ENCODE measurements at regions not wholly inside any gene's neighbourhood (a gene's known extent, or its start where the extent isn't known, plus 50 kb on each side); places are given as distances from the start of the nearest gene placed in this dataset.

GRCh38 chr1:115477071-115477470 is 139.0 kb upstream of the NGF start:
- ChIA-PET POLR2A (no interaction called here), CTCF (interaction anchor here (1.4 to 5.3 kb wide), 5 partner anchors 7 to 504 kb away, joined by 3 to 35 read pairs (median 14); no protein-coding TSS in a partner anchor)
- H3K4me3 ChIP-seq (ENCODE audit: low read depth in 2 of 2, low read length in 1 of 2): no peak overlapping the region
- H3K9ac ChIP-seq: no peak overlapping the region
- DNase-seq: no peak
- no peaks in the 10 kb centered on the region for H3K36me3 ChIP-seq (replicated peaks in 1 of 2; ENCODE audit: control insufficient read depth in 1 of 2, insufficient read depth in 2 of 2, low read length in 1 of 2)
- H3K9me2 ChIP-seq: no peaks in the 10 kb centered on the region
- no peaks in the 10 kb centered on the region for H3F3A ChIP-seq (replicated peaks; ENCODE audit: insufficient read depth)
- H3K27ac ChIP-seq (ENCODE audit: low read depth in 2 of 2, low read length in 1 of 2): no peak overlapping the region
- H3K4me2 ChIP-seq: no peak overlapping the region
- H3K9me3 ChIP-seq: no peaks in the 10 kb centered on the region
- TF ChIP-seq EZH2phosphoT487 (IDR thresholded peaks at IDR 0.05; ENCODE audit: borderline replicate concordance, low read depth) (no peak), FOXM1 (IDR thresholded peaks at IDR 0.05; ENCODE audit: low read depth) (no peak), TCF12 (IDR thresholded peaks at IDR 0.05) (no peak), ZBTB33 (IDR thresholded peaks at IDR 0.05; ENCODE audit: borderline replicate concordance, low read depth) (no peak), MAX (IDR thresholded peaks at IDR 0.05; ENCODE audit: low read depth) (no peak), SIN3A (IDR thresholded peaks at IDR 0.05; ENCODE audit: borderline replicate concordance, low read depth, low read length) (no peak), GABPA (IDR thresholded peaks at IDR 0.05; ENCODE audit: low read depth) (no peak), RXRA (IDR thresholded peaks at IDR 0.05; ENCODE audit: borderline replicate concordance, low read depth) (no peak), RAD21 (IDR thresholded peaks at IDR 0.05; ENCODE audit: low read length) (no peak), IRF3 (IDR thresholded peaks at IDR 0.05; ENCODE audit: low read depth, low read length) (no peak)
- TF ChIP-seq, protein P1, sequence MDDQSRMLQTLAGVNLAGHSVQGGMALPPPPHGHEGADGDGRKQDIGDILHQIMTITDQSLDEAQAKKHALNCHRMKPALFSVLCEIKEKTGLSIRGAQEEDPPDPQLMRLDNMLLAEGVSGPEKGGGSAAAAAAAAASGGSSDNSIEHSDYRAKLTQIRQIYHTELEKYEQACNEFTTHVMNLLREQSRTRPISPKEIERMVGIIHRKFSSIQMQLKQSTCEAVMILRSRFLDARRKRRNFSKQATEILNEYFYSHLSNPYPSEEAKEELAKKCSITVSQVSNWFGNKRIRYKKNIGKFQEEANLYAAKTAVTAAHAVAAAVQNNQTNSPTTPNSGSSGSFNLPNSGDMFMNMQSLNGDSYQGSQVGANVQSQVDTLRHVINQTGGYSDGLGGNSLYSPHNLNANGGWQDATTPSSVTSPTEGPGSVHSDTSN (IDR thresholded peaks at IDR 0.05): no peak
- peaks cover 0 to 7% of the 10 kb centered on the region in 2 experiments; a peak in 1 of 4 replicates for H3K4me1 ChIP-seq (ENCODE audit: control insufficient read depth in 1 of 2, insufficient read depth in 2 of 2, low read depth in 1 of 2, low read length in 1 of 2)
- no peaks in the 10 kb centered on the region for H3K79me2 ChIP-seq (ENCODE audit: insufficient read depth)
- WGBS (ENCODE audit: low lambda C conversion rate): 85% methylated on average over 3 of the region's 7 CpGs
- no peaks in the 10 kb centered on the region for H3K27me3 ChIP-seq (ENCODE audit: insufficient read depth)
- H4K20me1 ChIP-seq (ENCODE audit: insufficient read depth): no peaks in the 10 kb centered on the region
- H2AFZ ChIP-seq (ENCODE audit: low read depth): no peak overlapping the region

DNA sequence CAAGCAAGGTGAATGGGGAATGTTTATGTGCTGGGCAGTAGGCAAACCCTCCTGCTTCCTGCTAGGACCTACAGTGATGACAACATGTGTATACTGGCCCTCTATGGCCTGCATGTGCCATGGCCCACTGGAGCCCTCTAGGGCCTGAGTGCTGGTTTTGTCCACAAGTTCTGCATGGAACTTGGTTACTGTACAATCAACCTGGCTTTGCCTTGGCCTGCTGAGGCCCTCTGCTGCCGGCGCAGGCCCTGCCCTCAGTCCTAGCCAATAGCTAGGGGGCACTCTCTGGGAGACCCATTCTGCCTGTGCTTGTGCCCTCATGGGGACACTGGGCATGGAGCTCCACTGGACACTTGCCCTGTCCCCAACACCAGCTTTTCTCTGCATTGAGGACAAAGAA is 138.6 kb upstream of the NGF start:
- TF ChIP-seq, protein P2, sequence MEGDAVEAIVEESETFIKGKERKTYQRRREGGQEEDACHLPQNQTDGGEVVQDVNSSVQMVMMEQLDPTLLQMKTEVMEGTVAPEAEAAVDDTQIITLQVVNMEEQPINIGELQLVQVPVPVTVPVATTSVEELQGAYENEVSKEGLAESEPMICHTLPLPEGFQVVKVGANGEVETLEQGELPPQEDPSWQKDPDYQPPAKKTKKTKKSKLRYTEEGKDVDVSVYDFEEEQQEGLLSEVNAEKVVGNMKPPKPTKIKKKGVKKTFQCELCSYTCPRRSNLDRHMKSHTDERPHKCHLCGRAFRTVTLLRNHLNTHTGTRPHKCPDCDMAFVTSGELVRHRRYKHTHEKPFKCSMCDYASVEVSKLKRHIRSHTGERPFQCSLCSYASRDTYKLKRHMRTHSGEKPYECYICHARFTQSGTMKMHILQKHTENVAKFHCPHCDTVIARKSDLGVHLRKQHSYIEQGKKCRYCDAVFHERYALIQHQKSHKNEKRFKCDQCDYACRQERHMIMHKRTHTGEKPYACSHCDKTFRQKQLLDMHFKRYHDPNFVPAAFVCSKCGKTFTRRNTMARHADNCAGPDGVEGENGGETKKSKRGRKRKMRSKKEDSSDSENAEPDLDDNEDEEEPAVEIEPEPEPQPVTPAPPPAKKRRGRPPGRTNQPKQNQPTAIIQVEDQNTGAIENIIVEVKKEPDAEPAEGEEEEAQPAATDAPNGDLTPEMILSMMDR (IDR thresholded peaks at IDR 0.05): peak; percentile 22
- TF ChIP-seq RAD21 (IDR thresholded peaks at IDR 0.05; ENCODE audit: low read length): peak; percentile 43
- no peak for TF ChIP-seq EZH2phosphoT487 (IDR thresholded peaks at IDR 0.05; ENCODE audit: borderline replicate concordance, low read depth)
- TF ChIP-seq ZBTB33 (IDR thresholded peaks at IDR 0.05; ENCODE audit: borderline replicate concordance, low read depth): no peak
- POLR2A ChIA-PET: no interaction called here
- Histone ChIP-seq H4K20me1 (ENCODE audit: insufficient read depth) (no peaks in the 10 kb centered on the region), H3K4me3 (ENCODE audit: low read depth in 2 of 2, low read length in 1 of 2) (no peak overlapping the region), H3K4me1 (ENCODE audit: control insufficient read depth in 1 of 2, insufficient read depth in 2 of 2, low read depth in 1 of 2, low read length in 1 of 2) (peaks cover 0 to 7% of the 10 kb centered on the region in 2 experiments; a peak in 1 of 4 replicates), H3K9me2 (no peaks in the 10 kb centered on the region), H3K79me2 (ENCODE audit: insufficient read depth) (no peaks in the 10 kb centered on the region), H3F3A (replicated peaks; ENCODE audit: insufficient read depth) (no peaks in the 10 kb centered on the region), H3K36me3 (replicated peaks in 1 of 2; ENCODE audit: control insufficient read depth in 1 of 2, insufficient read depth in 2 of 2, low read length in 1 of 2) (no peaks in the 10 kb centered on the region), H2AFZ (ENCODE audit: low read depth) (no peak overlapping the region), H3K4me2 (no peak overlapping the region), H3K27ac (ENCODE audit: low read depth in 2 of 2, low read length in 1 of 2) (no peak overlapping the region), H3K27me3 (ENCODE audit: insufficient read depth) (no peaks in the 10 kb centered on the region), H3K9me3 (no peaks in the 10 kb centered on the region), H3K9ac (no peak overlapping the region)
- CTCF ChIA-PET: interaction anchor here (1.4 to 2.7 kb wide), 4 partner anchors 119 to 505 kb away, joined by 3 to 15 read pairs (median 8); no protein-coding TSS in a partner anchor
- DNase-seq: no peak
- no CpG with 5 or more reads among the region's 2 CpGs for WGBS (ENCODE audit: low lambda C conversion rate)
